Lung (tissue), 11 donors: ENCODE measurements at regions not wholly inside any gene's neighbourhood (a gene's known extent, or its start where the extent isn't known, plus 50 kb on each side); places are given as distances from the start of the nearest gene placed in this dataset.
A peak's percentile ranks its signal among the peaks of the same experiment; 100 is the strongest.
"Not testable (repeated sequence)": the region's sequence is repeated elsewhere in the genome, so short reads cannot be mapped to it uniquely, and the experiment has no call there.

Source experiments
- ATAC-seq: fragments of 200-7000 bp; cut with Tn5 transposase; one replicate; pipeline ENCODE4 v1.9.1; 2020; ENCODE audit warnings: moderate number of reproducible peaks; ENCODE audit not compliant: insufficient read depth, low FRiP score
- DNase-seq, 3 donors: peaks; one replicate each; pipeline ENCODE4 v3.0.0-alpha.2; 2013 to 2017
- H3K27ac ChIP-seq, 2 donors: one replicate each; pipeline ENCODE4 v1.5.1; 2013; ENCODE audit warnings: mild to moderate bottlenecking in 2 of 2, moderate library complexity in 2 of 2, control low read depth in 1 of 2, inconsistent platforms in 1 of 2, low read depth in 1 of 2, low read length in 1 of 2
- H3K27me3 ChIP-seq, 3 donors: one replicate each; pipeline ENCODE4 v1.5.1; 2013; ENCODE audit warnings: low read length in 2 of 3; ENCODE audit not compliant: control insufficient read depth in 3 of 3, insufficient read depth in 3 of 3
- H3K36me3 ChIP-seq, 4 donors: one replicate each; pipeline ENCODE4 v1.5.1; 2013; ENCODE audit warnings: low read length in 4 of 4, mild to moderate bottlenecking in 1 of 4, moderate library complexity in 1 of 4; ENCODE audit not compliant: control insufficient read depth in 4 of 4, insufficient read depth in 4 of 4
- H3K4me1 ChIP-seq, 5 donors: one replicate each; pipeline ENCODE4 v1.5.1; 2013; ENCODE audit warnings: low read length in 5 of 5, mild to moderate bottlenecking in 2 of 5, moderate library complexity in 1 of 5; ENCODE audit not compliant: control insufficient read depth in 5 of 5, insufficient read depth in 5 of 5
- H3K4me3 ChIP-seq: one replicate; pipeline ENCODE4 v1.5.1; 2013; ENCODE audit warnings: mild to moderate bottlenecking, control low read depth, moderate library complexity
- H3K9ac ChIP-seq, 2 donors: one replicate each; pipeline ENCODE4 v1.5.1; 2013; ENCODE audit warnings: low read length in 2 of 2, control low read depth in 1 of 2; ENCODE audit not compliant: insufficient read depth in 1 of 2
- H3K9me3 ChIP-seq, 4 donors: one replicate each; pipeline ENCODE4 v1.5.1; 2013; ENCODE audit warnings: low read length in 3 of 4, mild to moderate bottlenecking in 1 of 4, moderate library complexity in 1 of 4; ENCODE audit not compliant: control insufficient read depth in 4 of 4, insufficient read depth in 3 of 4
- CTCF ChIP-seq: IDR thresholded peaks from 2 replicates; pipeline ENCODE4 v1.5.1; 2012; ENCODE audit warnings: mild to moderate bottlenecking; ENCODE audit errors: control extremely low read depth, extremely low read depth
- WGBS, 2 donors: extraction: QIAGEN DNeasy Blood & Tissue Kit; methylation state at CpG; one replicate each; pipeline ENCODE4 v1.1.7; 2013; 5-methylcytosine and 5-hydroxymethylcytosine counted together
- donor health status: control.
- donor health status: control.
- donor health status: Bipolar disorder and iron deficiency.
- donor health status: healthy.
- donor health status: DM: yes; HTN: yes; CAD: no.

GRCh38 chrY:10993955-10994354, 1466.3 kb downstream of the TSPY10 start:
- Histone ChIP-seq H3K36me3 (no peaks in the 10 kb centered on the region), H3K4me3 (no peak overlapping the region), H3K4me1 (no peaks in the 10 kb centered on the region), H3K27ac (no peak overlapping the region), H3K27me3 (no peaks in the 10 kb centered on the region), H3K9me3 (peaks cover 0 to 6% (median 4%) of the 10 kb centered on the region in 4 donors), H3K9ac (no peak overlapping the region)
- whole genome bisulfite sequencing, 2 donors, result 63% methylated on average over 2 of the region's 2 CpGs; no CpG with 5 or more reads in 1 of the 2 donors
- TF ChIP-seq CTCF, result no peak
- ATAC-seq (no peak), DNase-seq (no peak)

GRCh38 chrY:10999715-11000114, 1472.0 kb downstream of the TSPY10 start:
- 19 to 37% methylated on average over 3 to 5 of the region's 5 CpGs for WGBS, 2 donors
- H3K27me3 ChIP-seq, ATAC-seq, H3K27ac ChIP-seq, H3K9ac ChIP-seq, DNase-seq, H3K36me3 ChIP-seq, H3K4me1 ChIP-seq, H3K9me3 ChIP-seq, H3K4me3 ChIP-seq: not testable (repeated sequence)
- TF ChIP-seq CTCF, result peak; percentile 28

GRCh38 chrY:11014229-11014628, 1486.5 kb downstream of the TSPY10 start:
- not testable (repeated sequence) for DNase-seq, H3K9ac ChIP-seq, H3K36me3 ChIP-seq, ATAC-seq, H3K4me3 ChIP-seq, H3K9me3 ChIP-seq, H3K4me1 ChIP-seq, H3K27ac ChIP-seq, H3K27me3 ChIP-seq
- WGBS, 2 donors, result 20 to 53% methylated on average over 1 to 3 of the region's 3 CpGs

GRCh38 chrY:11022734-11023133, 1495.1 kb downstream of the TSPY10 start:
- 92% methylated on average over 1 of the region's 1 CpG; no CpG with 5 or more reads in 1 of the 2 donors for WGBS, 2 donors
- no peak overlapping the region for H3K9ac ChIP-seq
- DNase-seq, result no peak
- no peaks in the 10 kb centered on the region for H3K4me1 ChIP-seq
- H3K36me3 ChIP-seq, result no peaks in the 10 kb centered on the region
- H3K27me3 ChIP-seq, result no peaks in the 10 kb centered on the region
- ATAC-seq, result no peak
- H3K9me3 ChIP-seq, result peaks cover 0 to 3% (median 1%) of the 10 kb centered on the region in 4 donors
- H3K27ac ChIP-seq, result no peak overlapping the region
- H3K4me3 ChIP-seq, result no peak overlapping the region
- TF ChIP-seq CTCF, result no peak
